Upper lobe of right lung (tissue), 1 donor: ENCODE measurements at regions not wholly inside any gene's neighbourhood (a gene's known extent, or its start where the extent isn't known, plus 50 kb on each side); places are given as distances from the start of the nearest gene placed in this dataset.

ENCODE experiments used
- ATAC-seq: fragments of 200-7000 bp; cut with Tn5 transposase; one replicate; pipeline ENCODE4 v1.9.1; 2020; ENCODE audit warnings: mild to moderate bottlenecking, moderate library complexity
- DNase-seq: peaks from one replicate; pipeline ENCODE4 v3.0.0-alpha.2; 2020
- H3K27ac ChIP-seq: fragments of 200-600 bp; one replicate; pipeline ENCODE4 v1.8.0; 2022
- H3K27me3 ChIP-seq: fragments of 200-600 bp; one replicate; pipeline ENCODE4 v1.8.0; 2022; ENCODE audit warnings: mild to moderate bottlenecking
- H3K36me3 ChIP-seq: fragments of 200-600 bp; one replicate; pipeline ENCODE4 v1.8.0; 2022
- H3K4me1 ChIP-seq: fragments of 200-600 bp; one replicate; pipeline ENCODE4 v1.8.0; 2022
- H3K4me3 ChIP-seq: fragments of 200-600 bp; one replicate; pipeline ENCODE4 v1.8.0; 2022; ENCODE audit warnings: mild to moderate bottlenecking
- H3K9me3 ChIP-seq: fragments of 200-600 bp; one replicate; pipeline ENCODE4 v1.8.0; 2022
- CTCF ChIP-seq: fragments of 200-600 bp; IDR thresholded peaks from one replicate; pipeline ENCODE4 v1.8.0; 2022; ENCODE audit warnings: antibody characterized with exemption
- intact Hi-C: fragments of 100-400 bp; cut with DNase I; formaldehyde crosslinking; loops from one replicate; pipeline ENCODE4 v1.11.0; 2022
- donor health status: DM: no; HTN: yes; CAD: no; lungs with severe emphysema.

DNA sequence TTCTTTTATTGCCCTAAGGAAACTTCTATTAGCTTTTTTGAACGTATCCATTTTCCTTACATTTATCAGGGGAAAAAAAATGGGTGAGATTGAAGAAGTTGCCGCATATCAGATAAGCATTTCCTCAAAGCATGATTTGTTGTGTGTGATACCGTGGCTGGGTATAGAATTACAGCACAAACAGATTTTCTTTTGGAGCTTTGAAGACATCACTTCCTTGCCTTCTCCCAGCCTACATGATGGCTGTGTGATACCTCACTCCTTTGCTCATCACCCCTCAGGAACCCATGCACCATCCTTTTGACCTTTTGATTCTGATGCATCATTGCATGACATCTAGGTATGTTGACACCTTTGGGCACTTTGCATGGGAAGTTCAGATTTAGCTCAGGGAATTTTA is 1155.3 kb downstream of the BRD1 start:
- TF ChIP-seq CTCF = no peak
- ATAC-seq (no peak), DNase-seq (no peak)
- Histone ChIP-seq H3K27ac (no peak overlapping the region), H3K4me1 (no peaks in the 10 kb centered on the region), H3K9me3 (no peaks in the 10 kb centered on the region), H3K27me3 (no peaks in the 10 kb centered on the region), H3K4me3 (no peak overlapping the region), H3K36me3 (no peaks in the 10 kb centered on the region)
- intact Hi-C loops = no loop called here

GRCh38 chr22:48670731-48671130 is 1156.9 kb downstream of the BRD1 start:
- ATAC-seq = no peak
- no peak for TF ChIP-seq CTCF

DNA sequence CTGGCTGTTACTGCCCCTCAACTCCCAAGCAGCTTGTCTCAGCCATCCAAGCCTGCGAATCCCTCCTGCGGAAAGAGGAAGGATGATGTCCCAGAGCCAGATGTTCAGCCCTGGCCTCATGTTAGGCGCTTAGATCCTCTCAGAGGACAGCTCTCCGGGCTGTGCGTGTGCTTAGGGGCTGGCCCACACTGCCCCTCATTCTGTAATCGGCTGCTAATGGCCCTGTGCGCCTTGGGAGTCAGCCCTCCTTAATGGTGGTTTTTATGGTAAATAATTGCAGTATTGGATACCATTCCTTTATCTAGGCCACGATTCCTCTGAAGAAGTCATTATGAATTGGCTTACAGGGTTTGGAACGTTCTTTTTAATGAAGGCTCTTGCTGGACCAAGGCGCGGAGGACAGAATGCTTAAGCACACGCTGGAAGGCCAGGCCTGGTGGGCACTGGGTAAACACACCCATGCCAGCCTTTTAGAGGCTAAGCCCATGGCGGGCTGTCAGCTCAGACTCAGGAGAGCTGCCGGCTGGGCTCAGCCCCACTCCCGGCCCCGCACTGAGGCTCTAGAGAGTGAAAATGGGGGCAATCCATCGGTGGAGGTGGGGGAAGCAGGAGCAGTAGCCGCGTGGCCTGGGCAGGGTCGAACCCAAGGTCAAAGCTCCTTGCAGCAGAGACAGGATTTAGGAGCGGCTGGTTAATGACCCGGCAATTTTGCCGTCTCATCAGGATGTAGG is 1157.5 kb downstream of the BRD1 start:
- no peak overlapping the region for H3K4me3 ChIP-seq
- ATAC-seq = no peak
- no peaks in the 10 kb centered on the region for H3K27me3 ChIP-seq
- H3K36me3 ChIP-seq = no peaks in the 10 kb centered on the region
- no peaks in the 10 kb centered on the region for H3K4me1 ChIP-seq
- TF ChIP-seq CTCF = no peak
- no peak for DNase-seq
- intact Hi-C loops = no loop called here
- no peaks in the 10 kb centered on the region for H3K9me3 ChIP-seq
- H3K27ac ChIP-seq = no peak overlapping the region

More at GRCh38 chr22:48670731-48671130, 1156.9 kb downstream of the BRD1 start:
- Histone ChIP-seq H3K27me3 (no peaks in the 10 kb centered on the region), H3K4me3 (no peak overlapping the region), H3K27ac (no peak overlapping the region), H3K36me3 (no peaks in the 10 kb centered on the region), H3K9me3 (no peaks in the 10 kb centered on the region), H3K4me1 (no peaks in the 10 kb centered on the region)
- DNase-seq = no peak
- intact Hi-C loops = no loop called here

- H3K27ac ChIP-seq = no peak overlapping the region
- H3K9me3 ChIP-seq = no peaks in the 10 kb centered on the region
- TF ChIP-seq CTCF = no peak
- no peaks in the 10 kb centered on the region for H3K27me3 ChIP-seq
- H3K4me1 ChIP-seq = no peaks in the 10 kb centered on the region
- intact Hi-C loops = no loop called here
- no peak for DNase-seq
- H3K36me3 ChIP-seq = no peaks in the 10 kb centered on the region
- ATAC-seq = no peak
- H3K4me3 ChIP-seq = no peak overlapping the region
Measured at GRCh38 chr22:48669226-48669625, 1158.4 kb downstream of the BRD1 start.

- Histone ChIP-seq H3K27me3 (no peaks in the 10 kb centered on the region), H3K4me1 (no peaks in the 10 kb centered on the region), H3K9me3 (peaks cover 3% of the 10 kb centered on the region), H3K36me3 (no peaks in the 10 kb centered on the region), H3K4me3 (no peak overlapping the region), H3K27ac (no peak overlapping the region)
- ATAC-seq = no peak
- DNase-seq = no peak
- no peak for TF ChIP-seq CTCF
- intact Hi-C loops = no loop called here
Measured at GRCh38 chr22:48667289-48667688, 1160.4 kb downstream of the BRD1 start.

DNA sequence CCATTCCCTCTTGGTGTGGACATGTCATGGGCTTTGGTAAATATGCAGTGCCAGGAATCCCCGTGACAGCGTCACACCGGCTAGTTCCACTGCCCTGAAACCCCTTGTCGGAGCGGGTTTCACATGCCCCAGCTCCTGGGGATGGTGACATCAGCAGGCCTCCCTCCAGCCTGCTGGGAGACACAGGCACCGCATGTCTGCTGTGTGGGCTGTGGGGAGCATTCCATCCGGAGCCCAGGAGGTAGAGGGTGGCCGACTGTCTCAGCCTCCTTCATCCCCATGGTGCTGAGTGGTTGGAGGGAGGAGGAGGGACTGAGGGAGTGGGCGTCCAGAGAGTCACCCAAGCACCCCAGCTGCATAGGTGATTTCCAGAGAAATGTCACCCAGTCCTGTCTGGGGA is 1161.1 kb downstream of the BRD1 start:
- H3K4me3 ChIP-seq = no peak overlapping the region
- ATAC-seq (no peak), DNase-seq (no peak)
- H3K27me3 ChIP-seq = no peaks in the 10 kb centered on the region
- H3K27ac ChIP-seq = no peak overlapping the region
- H3K4me1 ChIP-seq = no peaks in the 10 kb centered on the region
- intact Hi-C loops = no loop called here
- no peaks in the 10 kb centered on the region for H3K36me3 ChIP-seq
- TF ChIP-seq CTCF = no peak
- peaks cover 3% of the 10 kb centered on the region for H3K9me3 ChIP-seq
